ENCODE measurements at regions not wholly inside any gene's neighbourhood (a gene's known extent, or its start where the extent isn't known, plus 50 kb on each side); places are given as distances from the start of the nearest gene placed in this dataset.

DNA sequence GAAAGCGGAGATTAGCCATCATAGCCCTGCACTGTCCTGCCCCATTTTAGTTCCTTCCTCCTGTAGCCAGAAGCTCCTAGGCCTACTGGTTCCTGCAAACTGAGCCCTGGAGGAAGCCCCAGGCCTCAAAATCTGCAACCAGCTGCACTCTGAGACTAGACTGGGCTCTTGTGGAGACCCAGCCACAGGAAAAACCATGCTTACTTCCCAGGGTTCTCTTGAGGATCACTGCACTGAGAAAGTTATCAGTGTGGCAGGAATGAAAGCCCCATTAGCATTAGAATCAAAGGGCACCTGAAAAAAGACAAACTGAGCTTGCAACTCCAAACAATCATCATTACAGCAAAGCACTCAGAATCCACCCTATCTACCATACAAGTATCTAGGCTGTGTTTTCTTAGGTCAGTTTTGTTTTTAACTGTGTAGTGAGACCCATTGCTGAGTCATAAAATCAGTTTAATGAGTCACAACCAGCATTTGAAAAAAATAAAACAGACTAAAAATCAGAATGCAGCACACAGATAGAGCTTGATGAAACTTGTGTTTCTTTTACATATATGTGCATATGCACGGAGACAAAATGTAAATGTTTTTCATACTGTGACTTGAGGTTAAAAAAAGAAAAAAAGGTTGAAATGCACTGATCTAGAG is 91.0 kb downstream of the UNC5CL start:
- peaks cover 38% of the 10 kb centered on the region for H3K4me1 ChIP-seq (ENCODE audit: insufficient read depth, low read length)
- H3K4me2 ChIP-seq (ENCODE audit: low read length): peak overlapping the region; percentile 60
- peak overlapping the region; percentile 86 for H3K27ac Mint-ChIP-seq (ENCODE audit: unreplicated experiment)
- H3K4me3 Mint-ChIP-seq (ENCODE audit: unreplicated experiment): no peak overlapping the region
- no peak overlapping the region for H2AFZ ChIP-seq (ENCODE audit: low read depth, low read length)
- TF ChIP-seq, protein P1, sequence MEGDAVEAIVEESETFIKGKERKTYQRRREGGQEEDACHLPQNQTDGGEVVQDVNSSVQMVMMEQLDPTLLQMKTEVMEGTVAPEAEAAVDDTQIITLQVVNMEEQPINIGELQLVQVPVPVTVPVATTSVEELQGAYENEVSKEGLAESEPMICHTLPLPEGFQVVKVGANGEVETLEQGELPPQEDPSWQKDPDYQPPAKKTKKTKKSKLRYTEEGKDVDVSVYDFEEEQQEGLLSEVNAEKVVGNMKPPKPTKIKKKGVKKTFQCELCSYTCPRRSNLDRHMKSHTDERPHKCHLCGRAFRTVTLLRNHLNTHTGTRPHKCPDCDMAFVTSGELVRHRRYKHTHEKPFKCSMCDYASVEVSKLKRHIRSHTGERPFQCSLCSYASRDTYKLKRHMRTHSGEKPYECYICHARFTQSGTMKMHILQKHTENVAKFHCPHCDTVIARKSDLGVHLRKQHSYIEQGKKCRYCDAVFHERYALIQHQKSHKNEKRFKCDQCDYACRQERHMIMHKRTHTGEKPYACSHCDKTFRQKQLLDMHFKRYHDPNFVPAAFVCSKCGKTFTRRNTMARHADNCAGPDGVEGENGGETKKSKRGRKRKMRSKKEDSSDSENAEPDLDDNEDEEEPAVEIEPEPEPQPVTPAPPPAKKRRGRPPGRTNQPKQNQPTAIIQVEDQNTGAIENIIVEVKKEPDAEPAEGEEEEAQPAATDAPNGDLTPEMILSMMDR (IDR thresholded peaks at IDR 0.05; ENCODE audit: insufficient read depth, low read depth, low read length): no peak
- TF ChIP-seq EZH2 (IDR thresholded peaks at IDR 0.05; ENCODE audit: insufficient read depth, low read length): no peak
- H3K4me1 Mint-ChIP-seq (ENCODE audit: low read depth, unreplicated experiment): peaks cover 44% of the 10 kb centered on the region
- H3K79me2 ChIP-seq (ENCODE audit: insufficient read depth, low read length): no peaks in the 10 kb centered on the region
- peak overlapping the region; percentile 11 for H3K9ac ChIP-seq (ENCODE audit: low read length)
- no peaks in the 10 kb centered on the region for H3K36me3 ChIP-seq (ENCODE audit: insufficient read depth, low read length)
- peak; percentile 79 for DNase-seq (ENCODE audit: low read depth)
- FAIRE-seq: peak; percentile 80
- no peak overlapping the region for H3K4me3 ChIP-seq (ENCODE audit: insufficient read depth, low read depth, low read length)
- no peaks in the 10 kb centered on the region for H4K20me1 ChIP-seq (ENCODE audit: insufficient read depth, low read length)
- no peaks in the 10 kb centered on the region for H3K9me3 Mint-ChIP-seq (ENCODE audit: unreplicated experiment)
- H3K27me3 Mint-ChIP-seq (ENCODE audit: low read depth, unreplicated experiment): no peaks in the 10 kb centered on the region
- no peaks in the 10 kb centered on the region for H3K27me3 ChIP-seq (ENCODE audit: insufficient read depth, low read length)
- H3K9me3 ChIP-seq (ENCODE audit: insufficient read depth, low read depth, low read length): no peaks in the 10 kb centered on the region
- H3K27ac ChIP-seq (ENCODE audit: low read depth, low read length): peak overlapping the region; percentile 38
- no peaks in the 10 kb centered on the region for H3K36me3 Mint-ChIP-seq (ENCODE audit: low read depth, unreplicated experiment)

DNA sequence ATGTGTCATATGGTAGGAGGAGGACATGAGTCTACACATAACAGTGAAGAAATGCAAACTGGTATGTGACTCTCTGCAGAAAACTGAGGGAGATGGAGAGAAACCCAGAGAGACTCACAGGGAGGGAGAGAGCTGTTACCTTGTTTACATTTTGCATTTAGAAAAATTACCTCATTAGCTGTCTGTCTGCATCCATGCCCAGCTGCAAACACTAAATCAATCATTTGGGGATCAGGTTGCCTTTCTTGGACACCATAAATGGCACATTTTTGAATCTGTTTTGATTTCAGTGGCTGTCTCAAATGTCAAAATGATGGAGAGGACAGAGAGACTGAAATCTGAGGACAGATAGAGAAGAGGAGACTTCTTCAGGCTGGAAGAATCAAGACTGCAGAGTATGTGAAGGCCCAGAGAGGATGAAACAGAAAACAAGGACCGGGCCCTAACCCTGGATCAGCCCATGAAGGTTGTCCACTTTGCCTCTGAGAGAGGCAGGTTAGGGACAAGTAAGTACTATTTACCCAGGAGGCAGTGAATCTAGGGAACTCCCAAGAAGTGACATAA is 92.2 kb downstream of the UNC5CL start:
- Histone ChIP-seq H3K36me3 (ENCODE audit: insufficient read depth, low read length) (no peaks in the 10 kb centered on the region), H3K27me3 (ENCODE audit: insufficient read depth, low read length) (no peaks in the 10 kb centered on the region), H2AFZ (ENCODE audit: low read depth, low read length) (no peak overlapping the region), H3K79me2 (ENCODE audit: insufficient read depth, low read length) (no peaks in the 10 kb centered on the region), H3K9ac (ENCODE audit: low read length) (no peak overlapping the region), H3K4me3 (ENCODE audit: insufficient read depth, low read depth, low read length) (no peak overlapping the region), H3K9me3 (ENCODE audit: insufficient read depth, low read depth, low read length) (no peaks in the 10 kb centered on the region), H4K20me1 (ENCODE audit: insufficient read depth, low read length) (no peaks in the 10 kb centered on the region), H3K4me1 (ENCODE audit: insufficient read depth, low read length) (peaks cover 32% of the 10 kb centered on the region), H3K4me2 (ENCODE audit: low read length) (no peak overlapping the region), H3K27ac (ENCODE audit: low read depth, low read length) (no peak overlapping the region)
- no peak overlapping the region for H3K27ac Mint-ChIP-seq (ENCODE audit: unreplicated experiment)
- no peaks in the 10 kb centered on the region for H3K36me3 Mint-ChIP-seq (ENCODE audit: low read depth, unreplicated experiment)
- no peak for FAIRE-seq
- no peak for TF ChIP-seq EZH2 (IDR thresholded peaks at IDR 0.05; ENCODE audit: insufficient read depth, low read length)
- TF ChIP-seq, protein P1 (IDR thresholded peaks at IDR 0.05; ENCODE audit: insufficient read depth, low read depth, low read length): no peak
- no peaks in the 10 kb centered on the region for H3K27me3 Mint-ChIP-seq (ENCODE audit: low read depth, unreplicated experiment)
- no peak for DNase-seq (ENCODE audit: low read depth)
- H3K9me3 Mint-ChIP-seq (ENCODE audit: unreplicated experiment): no peaks in the 10 kb centered on the region
- H3K4me1 Mint-ChIP-seq (ENCODE audit: low read depth, unreplicated experiment): peaks cover 42% of the 10 kb centered on the region
- no peak overlapping the region for H3K4me3 Mint-ChIP-seq (ENCODE audit: unreplicated experiment)

DNA sequence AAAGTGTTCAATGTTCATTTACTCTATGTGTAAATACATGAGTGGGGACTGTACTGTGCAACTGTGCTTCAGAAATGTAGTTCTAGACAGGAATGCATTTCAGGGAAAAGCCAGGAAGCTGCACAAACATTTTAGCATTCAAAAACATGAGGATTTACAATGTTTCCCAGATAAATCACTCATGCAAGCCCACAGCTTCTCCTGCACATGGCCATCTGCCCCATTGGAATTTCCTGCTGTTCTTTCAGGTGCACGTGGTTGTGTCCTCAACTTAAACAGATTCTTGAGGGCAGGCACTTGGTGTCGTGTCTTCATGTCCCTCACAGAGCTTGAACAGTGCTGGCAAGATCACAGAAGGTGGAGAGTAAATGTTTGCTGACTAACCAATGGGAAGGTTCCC is 101.5 kb downstream of the UNC5CL start:
- Histone ChIP-seq H3K79me2 (ENCODE audit: insufficient read depth, low read length) (no peaks in the 10 kb centered on the region), H2AFZ (ENCODE audit: low read depth, low read length) (no peak overlapping the region), H3K9ac (ENCODE audit: low read length) (peak overlapping the region; percentile 45), H3K4me3 (ENCODE audit: insufficient read depth, low read depth, low read length) (no peak overlapping the region), H3K27me3 (ENCODE audit: insufficient read depth, low read length) (no peaks in the 10 kb centered on the region), H4K20me1 (ENCODE audit: insufficient read depth, low read length) (no peaks in the 10 kb centered on the region), H3K9me3 (ENCODE audit: insufficient read depth, low read depth, low read length) (peaks cover 5% of the 10 kb centered on the region), H3K4me1 (ENCODE audit: insufficient read depth, low read length) (peaks cover 36% of the 10 kb centered on the region), H3K4me2 (ENCODE audit: low read length) (peak overlapping the region; percentile 51), H3K36me3 (ENCODE audit: insufficient read depth, low read length) (no peaks in the 10 kb centered on the region), H3K27ac (ENCODE audit: low read depth, low read length) (peak overlapping the region; percentile 72)
- Mint-ChIP-seq H3K4me1 (ENCODE audit: low read depth, unreplicated experiment) (peaks cover 29% of the 10 kb centered on the region), H3K4me3 (ENCODE audit: unreplicated experiment) (no peak overlapping the region), H3K27ac (ENCODE audit: unreplicated experiment) (peak overlapping the region; percentile 84), H3K27me3 (ENCODE audit: low read depth, unreplicated experiment) (no peaks in the 10 kb centered on the region), H3K36me3 (ENCODE audit: low read depth, unreplicated experiment) (no peaks in the 10 kb centered on the region), H3K9me3 (ENCODE audit: unreplicated experiment) (peaks cover 3% of the 10 kb centered on the region)
- no peak for FAIRE-seq
- no peak for TF ChIP-seq EZH2 (IDR thresholded peaks at IDR 0.05; ENCODE audit: insufficient read depth, low read length)
- TF ChIP-seq, protein P1 (IDR thresholded peaks at IDR 0.05; ENCODE audit: insufficient read depth, low read depth, low read length): no peak
- DNase-seq (ENCODE audit: low read depth): peak; percentile 54

Data from astrocyte (in vitro differentiated cells and primary cell).